Astrocyte (in vitro differentiated cells and primary cell): ENCODE measurements at regions not wholly inside any gene's neighbourhood (a gene's known extent, or its start where the extent isn't known, plus 50 kb on each side); places are given as distances from the start of the nearest gene placed in this dataset.

Experiments
- DNase-seq: peaks from one replicate; pipeline ENCODE4 v3.0.0-alpha.2; 2010; ENCODE audit warnings: low read depth
- FAIRE-seq: peaks from 2 replicates; lab custom pipeline; 2011; peaks lifted over from hg19 to GRCh38; lab: Jason Lieb, UNC
- H2AFZ ChIP-seq: 2 replicates; pipeline ENCODE4 v1.6.0; 2012; ENCODE audit warnings: low read depth, low read length, inconsistent platforms
- H3K27ac ChIP-seq: 2 replicates; pipeline ENCODE4 v1.5.1; 2011; ENCODE audit warnings: low read depth, low read length, inconsistent platforms
- H3K27me3 ChIP-seq: 2 replicates; pipeline ENCODE4 v1.6.0; 2011; ENCODE audit warnings: low read length, inconsistent platforms; ENCODE audit not compliant: insufficient read depth
- H3K36me3 ChIP-seq: 2 replicates; pipeline ENCODE4 v1.5.1; 2011; ENCODE audit warnings: low read length, inconsistent platforms; ENCODE audit not compliant: insufficient read depth
- H3K4me1 ChIP-seq: 2 replicates; pipeline ENCODE4 v1.5.1; 2011; ENCODE audit warnings: low read length, inconsistent platforms; ENCODE audit not compliant: insufficient read depth
- H3K4me2 ChIP-seq: 2 replicates; pipeline ENCODE4 v1.6.0; 2012; ENCODE audit warnings: low read length, inconsistent platforms
- H3K4me3 ChIP-seq: 2 replicates; pipeline ENCODE4 v1.5.1; 2011; ENCODE audit warnings: low read depth, mild to moderate bottlenecking, low read length, inconsistent platforms; ENCODE audit not compliant: insufficient read depth
- H3K79me2 ChIP-seq: 2 replicates; pipeline ENCODE4 v1.6.0; 2012; ENCODE audit warnings: mild to moderate bottlenecking, low read length, inconsistent platforms; ENCODE audit not compliant: insufficient read depth
- H3K9ac ChIP-seq: 2 replicates; pipeline ENCODE4 v1.6.0; 2012; ENCODE audit warnings: mild to moderate bottlenecking, low read length, inconsistent platforms
- H3K9me3 ChIP-seq: 2 replicates; pipeline ENCODE4 v1.5.1; 2012; ENCODE audit warnings: low read depth, mild to moderate bottlenecking, low read length, inconsistent platforms; ENCODE audit not compliant: insufficient read depth
- H4K20me1 ChIP-seq: 2 replicates; pipeline ENCODE4 v1.6.0; 2012; ENCODE audit warnings: low read length, inconsistent platforms; ENCODE audit not compliant: insufficient read depth
- H3K27ac Mint-ChIP-seq: one replicate; pipeline ENCODE4 v1.8.0; 2021; ENCODE audit warnings: mild to moderate bottlenecking, mixed read lengths; ENCODE audit not compliant: unreplicated experiment
- H3K27me3 Mint-ChIP-seq: one replicate; pipeline ENCODE4 v1.8.0; 2021; ENCODE audit warnings: low read depth, mixed read lengths; ENCODE audit not compliant: unreplicated experiment
- H3K36me3 Mint-ChIP-seq: one replicate; pipeline ENCODE4 v1.8.0; 2021; ENCODE audit warnings: low read depth, mixed read lengths; ENCODE audit not compliant: unreplicated experiment
- H3K4me1 Mint-ChIP-seq: one replicate; pipeline ENCODE4 v1.8.0; 2021; ENCODE audit warnings: low read depth, mixed read lengths; ENCODE audit not compliant: unreplicated experiment
- H3K4me3 Mint-ChIP-seq: one replicate; pipeline ENCODE4 v1.8.0; 2021; ENCODE audit warnings: mild to moderate bottlenecking, moderate library complexity, mixed read lengths; ENCODE audit not compliant: unreplicated experiment
- H3K9me3 Mint-ChIP-seq: one replicate; pipeline ENCODE4 v1.8.0; 2021; ENCODE audit warnings: mild to moderate bottlenecking, mixed read lengths; ENCODE audit not compliant: unreplicated experiment
- EZH2 ChIP-seq: IDR thresholded peaks from 2 replicates; pipeline ENCODE4 v1.6.1; 2012; ENCODE audit warnings: mild to moderate bottlenecking, low read length, inconsistent platforms; ENCODE audit not compliant: insufficient read depth
- TF ChIP-seq, protein P1 (sequence below): IDR thresholded peaks from 2 replicates; pipeline ENCODE4 v1.5.1; 2011; ENCODE audit warnings: low read depth, mild to moderate bottlenecking, inconsistent platforms, low read length, moderate library complexity; ENCODE audit not compliant: insufficient read depth

DNA sequence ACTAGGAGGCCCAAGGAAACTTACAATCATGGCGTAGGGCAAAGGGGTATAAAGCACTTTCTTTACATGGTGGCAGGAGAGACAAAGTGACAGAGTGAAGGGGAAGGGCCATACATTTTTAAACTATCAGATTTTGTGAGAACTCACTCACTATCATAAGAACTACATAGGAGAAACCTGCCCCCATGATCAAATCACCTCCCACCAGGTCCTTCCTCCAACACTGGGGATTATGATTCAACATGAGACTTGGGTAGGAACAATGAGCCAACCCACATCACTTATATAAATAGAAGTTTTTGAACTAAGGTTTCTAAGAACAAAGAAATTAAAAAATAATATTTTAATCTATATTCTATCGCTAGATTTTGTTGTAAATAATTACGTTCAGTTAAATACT lies 460.3 kb upstream of the TYRP1 start:
- H3K4me2 ChIP-seq = no peak overlapping the region
- Mint-ChIP-seq H3K36me3 (no peaks in the 10 kb centered on the region), H3K4me1 (no peaks in the 10 kb centered on the region), H3K9me3 (peaks cover 20% of the 10 kb centered on the region), H3K27me3 (no peaks in the 10 kb centered on the region), H3K4me3 (no peak overlapping the region), H3K27ac (no peak overlapping the region)
- TF ChIP-seq, protein P1, sequence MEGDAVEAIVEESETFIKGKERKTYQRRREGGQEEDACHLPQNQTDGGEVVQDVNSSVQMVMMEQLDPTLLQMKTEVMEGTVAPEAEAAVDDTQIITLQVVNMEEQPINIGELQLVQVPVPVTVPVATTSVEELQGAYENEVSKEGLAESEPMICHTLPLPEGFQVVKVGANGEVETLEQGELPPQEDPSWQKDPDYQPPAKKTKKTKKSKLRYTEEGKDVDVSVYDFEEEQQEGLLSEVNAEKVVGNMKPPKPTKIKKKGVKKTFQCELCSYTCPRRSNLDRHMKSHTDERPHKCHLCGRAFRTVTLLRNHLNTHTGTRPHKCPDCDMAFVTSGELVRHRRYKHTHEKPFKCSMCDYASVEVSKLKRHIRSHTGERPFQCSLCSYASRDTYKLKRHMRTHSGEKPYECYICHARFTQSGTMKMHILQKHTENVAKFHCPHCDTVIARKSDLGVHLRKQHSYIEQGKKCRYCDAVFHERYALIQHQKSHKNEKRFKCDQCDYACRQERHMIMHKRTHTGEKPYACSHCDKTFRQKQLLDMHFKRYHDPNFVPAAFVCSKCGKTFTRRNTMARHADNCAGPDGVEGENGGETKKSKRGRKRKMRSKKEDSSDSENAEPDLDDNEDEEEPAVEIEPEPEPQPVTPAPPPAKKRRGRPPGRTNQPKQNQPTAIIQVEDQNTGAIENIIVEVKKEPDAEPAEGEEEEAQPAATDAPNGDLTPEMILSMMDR = no peak
- no peak for TF ChIP-seq EZH2
- no peak overlapping the region for H3K9ac ChIP-seq
- H3K79me2 ChIP-seq = no peaks in the 10 kb centered on the region
- no peaks in the 10 kb centered on the region for H3K36me3 ChIP-seq
- no peak for FAIRE-seq
- no peak overlapping the region for H3K4me3 ChIP-seq
- no peak overlapping the region for H2AFZ ChIP-seq
- H3K27me3 ChIP-seq = no peaks in the 10 kb centered on the region
- H4K20me1 ChIP-seq = no peaks in the 10 kb centered on the region
- H3K9me3 ChIP-seq = no peaks in the 10 kb centered on the region
- H3K27ac ChIP-seq = no peak overlapping the region
- DNase-seq = no peak
- no peaks in the 10 kb centered on the region for H3K4me1 ChIP-seq

DNA sequence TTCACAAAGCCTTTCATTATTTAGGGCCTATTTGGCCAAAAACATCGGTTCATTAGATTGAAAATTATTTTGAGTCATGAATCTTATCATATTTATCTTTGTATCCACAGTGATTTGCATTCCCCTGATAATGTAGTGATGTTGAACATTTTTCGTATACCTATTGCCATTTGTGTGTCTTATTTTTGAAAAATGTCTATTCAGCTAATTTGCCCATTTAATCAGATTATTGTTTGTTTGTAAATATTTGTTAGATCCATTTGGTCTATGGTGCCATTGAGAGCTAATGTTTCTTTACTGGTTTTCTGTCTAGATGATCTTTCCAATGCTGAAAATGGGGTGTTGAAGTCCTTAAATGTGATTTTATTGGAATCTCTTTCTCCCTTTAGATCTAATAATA lies 439.2 kb upstream of the TYRP1 start:
- TF ChIP-seq, protein P1 = no peak
- no peak for TF ChIP-seq EZH2
- FAIRE-seq = no peak
- H3K9me3 Mint-ChIP-seq = peaks cover 3% of the 10 kb centered on the region
- no peak overlapping the region for H3K4me3 Mint-ChIP-seq
- H3K4me1 Mint-ChIP-seq = no peaks in the 10 kb centered on the region
- Histone ChIP-seq H3K79me2 (no peaks in the 10 kb centered on the region), H2AFZ (no peak overlapping the region), H3K27me3 (no peaks in the 10 kb centered on the region), H3K4me1 (no peaks in the 10 kb centered on the region), H3K36me3 (no peaks in the 10 kb centered on the region), H3K4me2 (no peak overlapping the region), H3K27ac (no peak overlapping the region), H3K9me3 (peaks cover 4% of the 10 kb centered on the region), H3K9ac (no peak overlapping the region), H3K4me3 (no peak overlapping the region), H4K20me1 (no peaks in the 10 kb centered on the region)
- H3K27me3 Mint-ChIP-seq = no peaks in the 10 kb centered on the region
- H3K36me3 Mint-ChIP-seq = no peaks in the 10 kb centered on the region
- H3K27ac Mint-ChIP-seq = no peak overlapping the region
- no peak for DNase-seq

DNA sequence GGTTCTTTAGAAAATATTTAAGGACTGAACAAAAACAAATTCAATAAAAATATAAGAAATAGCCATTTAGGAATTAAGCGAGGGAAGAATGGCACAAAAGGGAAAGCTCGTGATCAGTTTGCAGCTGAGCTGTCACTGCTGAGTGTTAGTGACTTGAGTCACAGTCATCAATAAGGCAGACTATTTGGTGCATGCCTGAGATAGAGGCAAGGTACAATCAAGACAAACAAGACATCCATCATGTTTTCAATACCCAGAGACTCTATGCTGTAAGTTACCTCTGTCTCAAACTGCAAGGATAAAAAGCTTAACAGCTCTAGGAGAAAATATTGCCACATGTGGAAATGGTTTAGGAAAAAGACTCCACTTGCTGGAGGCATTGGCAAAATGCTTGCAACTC lies 426.4 kb upstream of the TYRP1 start:
- H4K20me1 ChIP-seq = no peaks in the 10 kb centered on the region
- H3K36me3 ChIP-seq = no peaks in the 10 kb centered on the region
- no peaks in the 10 kb centered on the region for H3K27me3 ChIP-seq
- Mint-ChIP-seq H3K4me3 (no peak overlapping the region), H3K9me3 (peaks cover 3% of the 10 kb centered on the region), H3K27me3 (no peaks in the 10 kb centered on the region), H3K4me1 (no peaks in the 10 kb centered on the region), H3K36me3 (no peaks in the 10 kb centered on the region), H3K27ac (no peak overlapping the region)
- no peak overlapping the region for H3K27ac ChIP-seq
- H3K4me2 ChIP-seq = no peak overlapping the region
- no peak overlapping the region for H3K4me3 ChIP-seq
- no peaks in the 10 kb centered on the region for H3K9me3 ChIP-seq
- no peaks in the 10 kb centered on the region for H3K4me1 ChIP-seq
- H2AFZ ChIP-seq = no peak overlapping the region
- no peak overlapping the region for H3K9ac ChIP-seq
- TF ChIP-seq, protein P1 = no peak
- TF ChIP-seq EZH2 = no peak
- H3K79me2 ChIP-seq = no peaks in the 10 kb centered on the region
- FAIRE-seq = no peak
- no peak for DNase-seq
